MM.1S (cell line): ENCODE measurements at regions not wholly inside any gene's neighbourhood (a gene's known extent, or its start where the extent isn't known, plus 50 kb on each side); places are given as distances from the start of the nearest gene placed in this dataset.

ENCODE experiments used
- DNase-seq: peaks from one replicate; pipeline ENCODE4 v3.0.0-alpha.2; 2015
- H2AFZ ChIP-seq: fragments of 300-600 bp; sonication (generic); 2 replicates; pipeline ENCODE4 v1.6.0; 2016; ENCODE audit warnings: antibody characterized with exemption, low read length
- H3F3A ChIP-seq: fragments of 300-600 bp; sonication (generic); 2 replicates; pipeline ENCODE4 v1.6.1; 2016; ENCODE audit warnings: mild to moderate bottlenecking, antibody characterized with exemption, low read length, moderate library complexity, mixed read lengths; ENCODE audit not compliant: insufficient read depth
- H3K27ac ChIP-seq: fragments of 300-600 bp; sonication (generic); 2 replicates; pipeline ENCODE4 v1.5.1; 2016; ENCODE audit warnings: mild to moderate bottlenecking, low read length
- H3K27me3 ChIP-seq: fragments of 300-600 bp; sonication (generic); replicated peaks from 2 replicates; pipeline ENCODE4 v1.6.0; 2016; ENCODE audit warnings: low read length; ENCODE audit not compliant: insufficient read depth
- H3K36me3 ChIP-seq: fragments of 300-600 bp; sonication (generic); replicated peaks from 2 replicates; pipeline ENCODE4 v1.6.1; 2016; ENCODE audit warnings: mild to moderate bottlenecking, low read length, mixed read lengths; ENCODE audit not compliant: insufficient read depth
- H3K4me1 ChIP-seq: fragments of 300-600 bp; sonication (generic); 2 replicates; pipeline ENCODE4 v1.6.1; 2016; ENCODE audit warnings: low read length, mixed read lengths
- H3K4me2 ChIP-seq: fragments of 300-600 bp; sonication (generic); 2 replicates; pipeline ENCODE4 v1.6.0; 2016; ENCODE audit warnings: low read depth, low read length
- H3K4me3 ChIP-seq: fragments of 300-600 bp; sonication (generic); 2 replicates; pipeline ENCODE4 v1.5.1; 2016; ENCODE audit warnings: low read length, mixed read lengths
- H3K79me2 ChIP-seq: fragments of 300-600 bp; sonication (generic); 2 replicates; pipeline ENCODE4 v1.6.1; 2016; ENCODE audit warnings: mixed run types, low read length, mixed read lengths
- H3K9ac ChIP-seq: fragments of 300-600 bp; sonication (generic); 2 replicates; pipeline ENCODE4 v1.6.1; 2016; ENCODE audit warnings: low read length, mixed read lengths
- H3K9me2 ChIP-seq: fragments of 300-600 bp; sonication (generic); replicated peaks from 2 replicates; pipeline ENCODE4 v1.6.1; 2016; ENCODE audit warnings: mild to moderate bottlenecking, low read length, mixed read lengths; ENCODE audit not compliant: insufficient read depth
- H3K9me3 ChIP-seq: fragments of 300-600 bp; sonication (generic); replicated peaks from 2 replicates; pipeline ENCODE4 v1.6.1; 2016; ENCODE audit warnings: mild to moderate bottlenecking, low read length, mixed read lengths; ENCODE audit not compliant: insufficient read depth
- H4K20me1 ChIP-seq: fragments of 300-600 bp; sonication (generic); 2 replicates; pipeline ENCODE4 v1.6.1; 2016; ENCODE audit warnings: mild to moderate bottlenecking, low read length, moderate library complexity, mixed read lengths; ENCODE audit not compliant: insufficient read depth
- EZH2 ChIP-seq: fragments of 300-600 bp; sonication (generic); optimal IDR thresholded peaks from 2 replicates; pipeline ENCODE3; 2017; ENCODE audit warnings: low read depth, mild to moderate bottlenecking, antibody characterized with exemption, low read length, mixed read lengths
- EZH2phosphoT487 ChIP-seq: fragments of 300-600 bp; sonication (generic); IDR thresholded peaks from 2 replicates; pipeline ENCODE4 v1.6.1; 2018; ENCODE audit warnings: antibody characterized with exemption, low read length
- TF ChIP-seq, protein P1 (sequence below): fragments of 300-600 bp; sonication (generic); IDR thresholded peaks from 2 replicates; pipeline ENCODE4 v1.5.1; 2016; ENCODE audit warnings: antibody characterized with exemption, low read length, mixed read lengths

DNA sequence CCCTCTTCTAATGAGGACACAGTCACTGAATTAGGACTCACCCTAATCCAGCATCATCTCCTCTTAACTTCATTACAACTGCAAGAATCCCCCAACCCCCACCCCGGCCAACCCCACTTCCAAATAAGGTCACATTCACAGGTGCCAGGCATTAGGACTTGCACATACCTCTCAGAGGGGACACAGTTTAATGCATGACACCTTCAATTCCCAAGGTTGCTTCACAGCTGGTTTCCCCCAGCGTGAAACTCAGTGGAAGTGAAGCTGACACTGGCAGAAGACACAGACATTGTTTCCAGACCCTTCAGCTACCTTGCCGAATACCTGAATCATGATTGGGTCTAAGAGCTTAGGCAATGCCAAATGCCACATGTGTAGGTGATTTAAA, 217.0 kb upstream of the DYNLRB2 start:
- Histone ChIP-seq H3K79me2 (no peaks in the 10 kb centered on the region), H3F3A (no peaks in the 10 kb centered on the region), H2AFZ (no peak overlapping the region), H3K4me1 (no peaks in the 10 kb centered on the region), H3K36me3 (no peaks in the 10 kb centered on the region), H3K9ac (no peak overlapping the region), H3K27me3 (no peaks in the 10 kb centered on the region), H3K4me3 (no peak overlapping the region), H3K9me3 (no peaks in the 10 kb centered on the region), H3K27ac (no peak overlapping the region), H4K20me1 (no peaks in the 10 kb centered on the region), H3K4me2 (no peak overlapping the region), H3K9me2 (no peaks in the 10 kb centered on the region)
- no peak for DNase-seq
- TF ChIP-seq EZH2phosphoT487, result no peak
- no peak for TF ChIP-seq EZH2
- TF ChIP-seq, protein P1, sequence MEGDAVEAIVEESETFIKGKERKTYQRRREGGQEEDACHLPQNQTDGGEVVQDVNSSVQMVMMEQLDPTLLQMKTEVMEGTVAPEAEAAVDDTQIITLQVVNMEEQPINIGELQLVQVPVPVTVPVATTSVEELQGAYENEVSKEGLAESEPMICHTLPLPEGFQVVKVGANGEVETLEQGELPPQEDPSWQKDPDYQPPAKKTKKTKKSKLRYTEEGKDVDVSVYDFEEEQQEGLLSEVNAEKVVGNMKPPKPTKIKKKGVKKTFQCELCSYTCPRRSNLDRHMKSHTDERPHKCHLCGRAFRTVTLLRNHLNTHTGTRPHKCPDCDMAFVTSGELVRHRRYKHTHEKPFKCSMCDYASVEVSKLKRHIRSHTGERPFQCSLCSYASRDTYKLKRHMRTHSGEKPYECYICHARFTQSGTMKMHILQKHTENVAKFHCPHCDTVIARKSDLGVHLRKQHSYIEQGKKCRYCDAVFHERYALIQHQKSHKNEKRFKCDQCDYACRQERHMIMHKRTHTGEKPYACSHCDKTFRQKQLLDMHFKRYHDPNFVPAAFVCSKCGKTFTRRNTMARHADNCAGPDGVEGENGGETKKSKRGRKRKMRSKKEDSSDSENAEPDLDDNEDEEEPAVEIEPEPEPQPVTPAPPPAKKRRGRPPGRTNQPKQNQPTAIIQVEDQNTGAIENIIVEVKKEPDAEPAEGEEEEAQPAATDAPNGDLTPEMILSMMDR, result no peak

DNA sequence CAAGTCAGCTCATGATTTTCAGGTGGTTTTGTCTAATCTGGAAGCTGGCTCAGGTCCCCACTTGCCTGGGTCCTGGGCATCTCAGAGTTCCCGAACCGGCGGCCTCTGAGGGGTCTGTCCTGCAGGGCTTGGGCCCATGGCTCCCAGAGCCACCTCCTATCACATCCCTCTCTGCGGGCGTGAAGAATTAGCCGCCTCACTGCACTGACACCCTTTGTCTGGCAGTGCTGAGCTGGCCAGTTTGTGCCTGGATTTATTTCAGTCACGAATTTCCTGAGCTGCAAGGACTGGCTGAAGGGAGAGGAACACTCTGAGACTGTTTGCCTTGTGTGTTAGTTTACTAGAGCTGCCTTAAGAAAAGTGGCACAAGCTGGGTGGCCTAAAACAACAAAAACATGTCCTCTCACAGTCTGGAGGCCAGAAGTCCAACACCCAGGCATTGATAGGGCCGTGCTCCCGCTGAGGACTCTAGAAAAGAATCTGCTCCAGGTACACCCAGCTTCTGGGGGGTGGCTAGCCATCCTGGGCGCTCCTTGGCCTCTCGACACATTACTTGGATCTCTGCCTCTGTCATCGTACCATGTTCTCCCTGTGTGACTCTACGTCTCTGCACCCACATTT, 217.5 kb upstream of the DYNLRB2 start:
- no peak overlapping the region for H3K27ac ChIP-seq
- no peaks in the 10 kb centered on the region for H4K20me1 ChIP-seq
- no peak overlapping the region for H3K9ac ChIP-seq
- H3F3A ChIP-seq, result no peaks in the 10 kb centered on the region
- H3K36me3 ChIP-seq, result no peaks in the 10 kb centered on the region
- H3K27me3 ChIP-seq, result no peaks in the 10 kb centered on the region
- H3K4me1 ChIP-seq, result no peaks in the 10 kb centered on the region
- H3K9me3 ChIP-seq, result no peaks in the 10 kb centered on the region
- no peaks in the 10 kb centered on the region for H3K79me2 ChIP-seq
- no peak overlapping the region for H3K4me3 ChIP-seq
- no peak overlapping the region for H3K4me2 ChIP-seq
- H3K9me2 ChIP-seq, result no peaks in the 10 kb centered on the region
- H2AFZ ChIP-seq, result no peak overlapping the region
- no peak for DNase-seq
- TF ChIP-seq, protein P1, result no peak
- TF ChIP-seq EZH2phosphoT487 (no peak), EZH2 (no peak)

DNA sequence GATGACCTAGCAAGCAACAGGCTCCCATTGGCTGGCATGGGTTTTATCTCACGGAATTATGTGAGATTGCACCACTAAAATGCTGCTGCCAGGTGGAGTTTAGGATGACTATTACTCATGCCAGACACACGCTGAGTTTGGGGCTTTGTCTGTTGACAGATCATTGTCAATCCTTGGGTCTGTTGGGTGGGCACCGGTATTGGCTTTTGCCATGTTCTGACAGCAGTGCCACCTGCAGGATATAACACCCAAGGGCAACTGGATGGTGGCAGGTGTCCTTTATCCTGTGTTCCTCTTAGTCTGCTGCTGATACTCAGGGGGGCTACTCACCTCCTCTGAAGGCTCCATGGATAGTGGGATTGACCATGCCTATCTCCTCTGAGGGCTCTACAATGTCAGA, 221.6 kb upstream of the DYNLRB2 start:
- Histone ChIP-seq H3K4me2 (no peak overlapping the region), H3K4me1 (no peaks in the 10 kb centered on the region), H3K9me3 (no peaks in the 10 kb centered on the region), H4K20me1 (no peaks in the 10 kb centered on the region), H3K9ac (no peak overlapping the region), H3K9me2 (no peaks in the 10 kb centered on the region), H3K4me3 (no peak overlapping the region), H3K36me3 (no peaks in the 10 kb centered on the region), H3K27me3 (no peaks in the 10 kb centered on the region), H2AFZ (no peak overlapping the region), H3F3A (no peaks in the 10 kb centered on the region), H3K79me2 (no peaks in the 10 kb centered on the region), H3K27ac (no peak overlapping the region)
- no peak for TF ChIP-seq EZH2
- no peak for TF ChIP-seq EZH2phosphoT487
- TF ChIP-seq, protein P1, result no peak
- no peak for DNase-seq
